Ramos (cell line): ENCODE measurements at regions not wholly inside any gene's neighbourhood (a gene's known extent, or its start where the extent isn't known, plus 50 kb on each side); places are given as distances from the start of the nearest gene placed in this dataset.
"Not testable (repeated sequence)": the region's sequence is repeated elsewhere in the genome, so short reads cannot be mapped to it uniquely, and the experiment has no call there.

Experiments
- in situ Hi-C: fragments of 300-500 bp; cut with MboI; formaldehyde crosslinking; loops from one replicate; pipeline ENCODE4 v1.14.3; 2022; ENCODE audit warnings: low sequenced_read_pairs; ENCODE audit not compliant: unreplicated experiment

DNA sequence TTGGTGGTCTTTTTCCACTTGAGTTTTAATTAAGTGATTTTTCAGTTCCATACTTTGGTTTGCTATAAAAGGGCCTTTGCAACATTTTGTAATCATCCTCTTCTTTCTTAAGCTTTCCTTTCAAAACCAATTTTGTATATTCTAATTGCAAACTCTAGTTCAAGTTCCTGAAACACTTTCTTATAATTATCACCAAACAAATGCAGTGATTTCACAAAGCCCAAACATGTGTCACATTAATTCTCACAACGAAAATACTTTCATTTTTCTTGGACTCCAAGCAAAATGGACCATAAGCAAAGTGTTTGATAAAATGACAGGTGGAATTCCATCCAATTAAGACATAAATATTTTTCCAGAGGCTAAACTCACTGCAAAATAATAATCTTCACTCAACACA lies 188.2 kb upstream of the IRX5 start:
- in situ Hi-C loops, result no loop called here

DNA sequence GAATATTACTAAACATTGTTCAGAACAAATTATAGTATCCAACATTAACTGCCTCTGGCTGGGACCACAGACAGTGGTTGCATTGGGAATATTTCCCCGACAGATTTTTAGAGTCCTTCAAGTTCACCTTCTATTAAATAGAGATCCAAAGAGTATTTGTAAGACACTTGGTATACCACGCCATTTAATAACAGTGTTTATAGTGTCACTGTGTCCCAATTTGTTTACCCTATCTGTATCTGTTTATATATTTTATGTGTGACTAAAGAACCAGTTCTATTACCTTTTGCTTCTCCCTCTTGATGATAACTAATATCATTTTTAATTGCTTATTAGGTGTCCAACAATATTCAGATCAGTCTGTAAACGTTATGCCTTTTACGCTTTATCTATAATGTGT lies 191.3 kb upstream of the IRX5 start:
- in situ Hi-C loops, result no loop called here

DNA sequence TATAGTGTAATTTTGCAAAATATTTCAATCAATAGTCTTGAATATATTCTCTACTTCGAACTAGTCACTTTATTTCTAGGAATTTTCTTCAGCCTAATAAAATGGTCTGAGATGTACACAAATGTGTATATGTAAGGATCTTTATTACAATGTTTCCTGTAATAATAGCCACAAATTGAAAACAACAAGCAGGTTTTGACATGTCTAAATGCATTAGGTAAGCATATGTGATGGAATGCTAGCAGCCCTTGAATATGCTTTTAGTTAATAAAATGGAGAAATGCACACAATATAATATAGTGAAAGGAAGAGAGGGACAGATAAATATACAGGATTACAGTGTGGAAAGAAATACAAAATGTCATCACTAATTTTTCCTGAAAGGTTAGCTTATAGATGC lies 196.5 kb upstream of the IRX5 start:
- in situ Hi-C loops, result no loop called here

DNA sequence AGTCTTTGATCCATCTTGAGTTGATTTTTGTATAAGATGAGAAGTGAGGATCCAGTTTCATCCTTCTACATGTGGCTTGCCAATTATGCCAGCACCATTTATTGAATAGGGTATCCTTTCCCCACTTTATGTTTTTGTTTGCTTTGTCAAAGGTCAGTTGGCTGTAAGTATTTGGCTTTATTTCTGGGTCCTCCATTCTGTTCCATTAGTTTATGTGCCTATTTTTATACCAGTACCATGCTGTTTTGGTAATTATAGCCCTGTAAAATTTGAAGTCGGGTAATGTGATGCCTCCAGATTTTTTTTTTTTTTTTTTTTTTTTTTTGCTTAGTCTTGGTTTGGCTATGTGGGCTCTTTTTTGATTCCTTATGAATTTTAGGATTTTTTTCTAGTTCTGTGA lies 203.0 kb upstream of the IRX5 start:
- in situ Hi-C loops, result not testable (repeated sequence)

DNA sequence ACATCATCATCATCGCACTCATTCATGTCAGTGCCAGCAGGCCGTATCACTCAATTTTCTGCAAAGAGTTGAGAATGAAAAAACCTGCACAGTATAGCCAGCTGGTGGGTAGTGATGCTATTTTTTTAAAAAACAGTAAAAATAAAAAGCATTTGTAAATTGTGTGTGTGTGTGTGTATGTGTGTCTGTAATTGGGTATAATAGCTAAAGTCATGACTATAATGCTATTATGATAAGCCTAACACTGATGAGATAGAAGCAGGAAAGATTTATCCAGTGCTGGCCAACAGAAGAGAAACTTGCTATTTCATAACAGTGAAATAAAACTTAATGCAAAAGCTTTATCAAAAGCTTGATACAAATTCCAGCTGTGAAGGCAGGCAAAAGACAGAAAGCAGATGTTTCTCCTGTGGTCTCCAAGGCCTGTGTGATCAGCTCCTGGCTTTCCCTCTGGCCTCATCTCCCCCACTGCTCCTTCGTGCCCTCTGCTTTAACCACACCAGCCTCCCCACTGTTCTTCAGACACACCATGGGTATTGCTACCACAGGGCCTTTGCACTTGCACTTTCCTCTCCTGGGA lies 206.2 kb upstream of the IRX5 start:
- in situ Hi-C loops, result no loop called here

DNA sequence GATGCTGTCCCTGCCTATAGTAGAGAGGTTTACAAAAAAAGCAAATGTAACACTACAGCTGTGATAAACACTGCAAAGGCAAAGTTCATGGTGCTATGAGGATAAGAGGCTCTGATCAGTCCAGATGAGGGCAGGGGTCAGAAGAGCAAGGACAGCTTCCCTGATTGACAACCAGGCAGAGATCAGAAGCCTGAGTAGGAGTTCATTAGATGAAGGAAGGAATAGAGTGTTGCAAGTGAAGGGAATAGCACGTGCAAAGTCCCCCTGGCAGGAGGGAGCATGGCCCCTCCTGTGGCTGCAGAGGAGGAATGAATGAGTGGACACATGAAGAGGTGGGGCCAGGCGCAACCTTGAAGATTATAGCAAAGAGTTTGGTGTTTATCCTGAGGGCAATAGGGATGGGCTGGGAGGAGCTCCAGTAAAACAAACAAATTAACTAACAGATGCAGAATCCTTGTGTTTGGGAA lies 208.4 kb upstream of the IRX5 start:
- in situ Hi-C loops, result no loop called here

DNA sequence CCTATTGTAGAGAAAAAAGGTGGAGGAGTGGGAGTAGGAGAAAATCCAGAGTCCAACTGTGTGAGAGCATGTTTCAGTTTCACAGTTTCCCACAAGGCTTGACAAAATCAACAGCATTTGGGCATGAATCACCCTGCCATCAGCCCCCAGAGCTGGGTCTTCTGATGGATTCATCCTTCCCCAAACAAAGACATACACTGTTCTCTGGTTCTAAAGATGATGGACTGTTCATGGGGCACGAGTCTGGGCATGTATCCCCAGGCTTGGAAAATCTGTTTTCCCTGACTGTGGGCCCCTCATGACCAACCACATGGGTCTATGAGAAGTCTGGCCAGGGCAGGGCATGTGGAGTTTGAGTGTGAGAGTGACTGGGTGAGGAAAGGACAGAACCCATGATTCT lies 210.4 kb upstream of the IRX5 start:
- in situ Hi-C loops, result no loop called here

DNA sequence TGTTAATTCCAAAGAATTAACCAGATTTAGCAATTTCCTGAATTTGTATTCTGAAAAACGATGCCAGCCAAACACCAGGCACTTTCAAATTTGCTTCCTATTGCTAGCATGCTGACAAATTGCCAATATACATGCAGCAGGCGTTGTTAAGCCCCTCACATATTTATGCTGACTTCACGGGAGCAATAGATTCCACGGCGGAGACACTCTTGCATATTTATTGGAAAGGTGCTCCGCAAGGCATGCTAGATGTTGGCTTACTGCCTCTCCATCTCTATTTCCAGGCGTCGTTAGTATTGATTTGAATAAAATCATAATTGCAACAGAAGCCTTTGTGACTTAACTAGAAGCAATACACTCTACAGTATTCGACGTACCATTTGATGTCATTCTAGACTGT lies 211.0 kb upstream of the IRX5 start:
- in situ Hi-C loops, result no loop called here

DNA sequence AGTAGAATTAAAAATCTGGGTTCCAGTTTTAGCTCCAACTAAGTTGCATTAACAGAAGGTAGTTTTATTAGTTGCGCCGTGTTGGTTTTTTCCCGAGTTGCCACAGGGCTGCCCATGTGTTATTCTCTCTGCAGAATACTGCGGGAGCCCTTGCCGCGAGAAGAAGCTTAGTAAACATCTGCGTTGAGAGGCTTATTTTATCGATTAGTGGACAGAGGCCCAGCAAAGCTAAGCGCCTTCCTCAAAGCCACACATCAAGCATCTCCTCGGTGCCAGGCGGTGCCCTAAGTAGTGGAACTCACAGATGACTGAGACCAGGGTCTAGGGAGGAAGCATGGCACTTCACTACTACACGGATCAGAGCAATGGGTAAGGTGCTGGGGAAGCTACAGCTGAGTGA lies 212.3 kb upstream of the IRX5 start:
- in situ Hi-C loops, result no loop called here

DNA sequence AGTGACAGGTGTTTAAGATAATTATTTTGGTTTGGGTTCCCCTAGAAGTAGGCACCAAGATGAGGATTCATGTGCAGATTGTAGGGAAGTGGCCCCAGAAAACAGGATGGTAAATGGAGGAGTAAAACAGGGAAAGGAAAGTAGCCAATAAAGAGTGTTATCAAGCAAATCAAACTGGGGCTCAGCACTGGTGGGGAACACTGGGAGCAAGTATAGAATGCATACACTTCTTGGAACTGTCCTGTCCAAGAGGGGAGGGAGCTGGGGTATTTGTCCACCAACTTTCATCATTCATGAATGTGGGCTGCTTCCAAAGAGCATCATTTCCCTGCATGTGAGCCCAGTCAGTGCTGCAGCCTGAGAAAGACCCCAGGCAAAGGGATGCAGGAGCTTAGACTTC lies 215.7 kb upstream of the IRX5 start:
- in situ Hi-C loops, result no loop called here

DNA sequence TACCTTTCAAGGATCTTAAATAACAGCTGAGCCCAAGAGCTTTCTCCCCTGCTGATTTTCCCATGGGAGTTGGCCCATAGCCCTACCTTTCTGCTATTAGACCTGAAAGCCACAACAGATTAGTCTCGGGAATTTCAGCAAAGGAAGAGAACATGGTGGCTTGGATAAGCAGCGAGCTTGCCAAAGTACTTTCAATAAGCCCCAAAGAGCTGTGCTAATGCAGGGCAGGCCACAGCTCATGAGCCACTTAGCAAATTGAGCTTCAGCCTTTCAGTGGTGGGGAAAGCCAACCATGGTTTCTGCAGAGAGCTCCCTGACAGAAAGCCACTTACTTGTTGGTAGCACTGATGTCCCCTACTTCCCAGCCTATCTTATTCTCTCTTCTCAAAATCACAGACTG lies 217.8 kb upstream of the IRX5 start:
- in situ Hi-C loops, result no loop called here

DNA sequence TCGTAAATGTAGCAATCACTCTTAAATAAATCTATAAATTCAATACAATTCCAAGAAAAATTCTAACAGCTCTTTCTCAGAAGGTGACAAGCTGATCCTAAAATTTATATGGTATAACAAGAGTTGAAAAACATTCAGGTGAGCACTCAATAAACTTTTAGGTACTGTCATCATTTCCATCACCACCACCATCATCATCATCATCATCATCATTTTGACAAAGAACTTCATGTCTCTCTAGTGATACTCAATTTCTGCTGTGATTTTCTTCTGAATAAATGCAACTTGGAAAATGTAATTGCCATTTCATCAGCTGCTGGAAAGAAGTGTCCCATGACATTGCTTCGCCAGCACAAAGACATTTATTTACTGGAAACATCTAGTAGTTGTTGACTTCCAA lies 222.9 kb upstream of the IRX5 start:
- in situ Hi-C loops, result no loop called here

DNA sequence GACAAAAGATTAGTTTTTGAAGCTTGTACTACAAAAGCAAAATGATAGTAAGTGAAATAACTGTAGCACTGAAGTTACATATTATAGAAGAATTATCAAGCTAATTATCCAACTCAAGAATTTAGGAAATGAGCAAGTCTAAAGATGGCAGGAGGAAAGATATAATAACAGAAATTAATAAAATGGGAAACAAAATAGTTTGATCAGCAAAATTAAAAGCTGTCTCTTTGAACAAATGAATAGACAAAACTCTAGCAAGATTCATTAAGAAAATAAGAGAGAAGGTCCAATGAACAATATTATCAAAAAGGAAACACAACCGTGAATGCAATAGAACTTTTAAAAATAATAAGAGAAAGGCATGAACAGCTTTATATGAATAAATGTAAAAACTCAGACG lies 224.3 kb upstream of the IRX5 start:
- in situ Hi-C loops, result no loop called here

DNA sequence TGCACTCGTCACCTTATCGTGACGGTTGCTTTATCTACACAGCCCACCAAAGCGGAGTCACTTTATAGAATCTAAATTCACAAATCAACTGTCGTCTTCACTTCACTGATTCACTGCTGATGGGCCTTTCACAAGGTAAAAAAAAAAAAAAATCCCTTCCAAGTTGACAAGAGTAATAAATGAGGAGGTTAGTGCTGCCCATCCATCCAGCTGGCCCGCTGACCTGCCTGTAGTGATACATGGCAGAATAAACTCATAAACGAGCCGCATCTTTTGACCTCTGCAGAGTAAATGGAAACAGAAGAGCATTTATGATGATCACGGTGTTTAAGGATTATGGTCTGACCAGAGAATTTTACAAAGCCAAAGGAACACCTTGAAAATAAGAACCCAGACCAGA lies 227.3 kb upstream of the IRX5 start:
- in situ Hi-C loops, result no loop called here

DNA sequence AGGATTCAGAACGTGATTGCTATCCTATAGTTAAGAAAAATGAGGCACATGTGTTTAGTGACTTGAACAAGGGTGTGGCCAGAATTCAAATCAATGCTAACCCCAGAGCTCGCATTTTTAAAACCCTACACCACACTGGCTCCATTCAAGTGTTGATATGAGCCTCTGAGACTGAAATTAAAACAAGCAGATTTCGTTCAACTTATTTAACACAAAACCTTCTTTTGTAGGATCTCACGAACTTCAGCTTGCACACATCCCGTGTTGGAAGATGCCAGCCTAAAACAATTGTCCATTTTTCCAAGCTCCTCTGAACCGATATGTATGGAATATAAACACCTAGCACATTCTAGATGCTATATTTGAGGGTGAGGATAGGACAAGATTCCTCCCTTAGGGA lies 231.0 kb upstream of the IRX5 start:
- in situ Hi-C loops, result no loop called here

DNA sequence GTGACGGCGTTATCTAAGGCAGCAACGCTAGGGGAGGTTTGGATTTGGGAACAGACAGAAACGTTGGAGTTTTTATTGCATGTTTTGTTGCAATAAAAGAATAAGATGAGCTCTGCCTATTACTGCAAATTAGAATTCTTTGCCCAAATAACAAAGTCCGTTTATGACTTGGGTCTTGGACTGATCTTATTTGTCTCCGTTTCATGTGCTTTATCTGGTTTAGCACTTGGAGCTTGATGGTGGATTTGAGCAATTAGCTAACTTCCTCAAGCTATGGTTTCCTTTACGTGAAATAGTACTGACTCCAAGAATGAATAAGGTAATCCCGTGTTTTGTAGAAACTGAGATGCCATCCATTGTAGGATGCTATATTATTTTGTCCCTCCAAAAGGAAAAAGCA lies 233.0 kb upstream of the IRX5 start:
- in situ Hi-C loops, result no loop called here

DNA sequence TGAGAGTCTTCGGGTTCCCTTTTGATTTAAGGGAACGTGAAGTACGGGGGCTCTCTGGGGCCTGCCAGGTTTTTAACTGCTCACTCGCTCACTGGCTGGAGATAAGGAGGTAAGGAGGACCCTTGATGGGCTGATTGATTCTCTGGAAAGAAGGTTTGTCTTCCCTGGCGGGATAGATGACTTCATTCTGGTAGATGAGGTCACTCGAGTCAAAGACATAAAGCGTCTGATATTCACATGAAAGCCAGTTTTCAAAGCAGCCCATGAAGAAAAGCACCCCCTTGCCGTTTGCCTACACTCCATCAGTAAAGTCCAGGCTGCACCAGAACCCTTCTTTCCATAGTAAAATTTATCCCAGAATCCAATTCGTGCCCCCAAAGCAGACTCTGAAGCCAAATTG lies 233.7 kb upstream of the IRX5 start:
- in situ Hi-C loops, result no loop called here

DNA sequence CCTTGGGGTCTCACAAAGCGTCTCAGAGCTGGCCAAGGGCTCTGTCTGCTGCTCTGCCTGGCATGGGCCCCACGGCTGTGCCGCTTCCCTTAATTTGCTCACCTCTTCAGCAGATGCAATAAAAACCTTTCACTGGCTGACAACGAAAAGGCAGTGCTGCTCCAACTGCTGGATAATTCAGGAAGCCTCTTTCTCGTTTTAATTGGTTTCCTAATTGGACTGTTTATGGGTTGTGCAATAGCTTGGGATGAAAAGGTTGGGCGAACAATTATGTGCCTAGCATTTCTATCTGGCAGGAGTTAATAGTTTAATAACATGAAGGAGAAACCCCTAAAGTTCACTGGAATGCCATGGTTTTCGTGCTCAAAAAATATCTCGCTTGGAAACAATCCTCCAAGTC lies 234.1 kb upstream of the IRX5 start:
- in situ Hi-C loops, result no loop called here

DNA sequence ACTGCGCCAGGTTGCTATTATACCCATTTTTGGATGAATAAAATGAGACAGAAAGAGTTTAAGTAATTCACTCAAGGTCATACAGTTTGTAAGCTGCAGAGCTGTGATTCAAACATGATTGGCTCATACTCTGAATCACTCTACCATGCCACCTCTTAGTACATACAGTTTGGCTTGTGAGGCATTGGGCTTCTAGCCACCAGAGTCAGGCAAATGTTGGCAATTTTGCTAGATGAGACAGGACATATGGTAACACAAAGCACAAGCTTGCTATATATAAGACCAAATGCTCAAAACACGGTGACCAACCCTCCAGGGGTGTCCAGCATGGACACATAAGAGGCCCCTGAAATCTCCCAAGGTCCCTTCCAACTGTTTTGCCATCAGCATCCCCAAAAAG lies 236.0 kb upstream of the IRX5 start:
- in situ Hi-C loops, result no loop called here

DNA sequence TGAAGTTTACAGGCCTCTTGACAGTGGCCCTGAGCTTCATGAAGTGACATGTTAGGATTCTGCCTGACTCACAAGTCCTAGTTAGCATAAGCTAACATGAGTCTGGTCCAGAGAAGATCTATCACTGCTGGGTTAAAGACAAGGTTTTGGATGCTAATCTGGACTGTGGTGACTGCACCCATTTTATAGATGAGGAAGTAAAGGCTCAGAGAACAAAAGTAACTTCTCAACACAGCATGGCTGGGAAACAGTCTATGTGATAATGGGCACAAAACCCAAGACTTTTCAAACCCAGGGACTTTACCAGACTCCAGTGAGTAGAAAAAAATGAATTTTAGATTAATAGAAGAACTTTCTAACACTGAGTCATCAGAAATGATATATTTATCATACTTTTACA lies 236.8 kb upstream of the IRX5 start:
- in situ Hi-C loops, result no loop called here

DNA sequence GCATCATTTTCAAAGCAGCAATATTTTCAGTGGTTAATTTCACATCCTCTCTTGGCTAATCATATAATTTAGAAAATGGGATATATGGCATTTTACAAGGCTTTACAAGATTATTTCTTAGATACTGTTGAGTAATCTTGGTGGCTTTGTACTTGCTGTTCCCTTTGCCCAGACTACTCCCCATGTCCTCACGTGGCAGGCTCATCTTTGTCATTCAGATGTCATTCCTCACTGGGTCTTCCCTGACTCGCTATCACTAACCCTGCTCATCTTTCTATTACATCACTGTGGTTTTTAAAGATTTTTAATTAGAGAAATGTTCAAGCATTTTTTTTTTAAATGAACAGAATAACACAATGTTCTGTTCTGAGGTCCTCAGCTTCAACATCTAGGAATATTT lies 240.0 kb upstream of the IRX5 start:
- in situ Hi-C loops, result no loop called here

DNA sequence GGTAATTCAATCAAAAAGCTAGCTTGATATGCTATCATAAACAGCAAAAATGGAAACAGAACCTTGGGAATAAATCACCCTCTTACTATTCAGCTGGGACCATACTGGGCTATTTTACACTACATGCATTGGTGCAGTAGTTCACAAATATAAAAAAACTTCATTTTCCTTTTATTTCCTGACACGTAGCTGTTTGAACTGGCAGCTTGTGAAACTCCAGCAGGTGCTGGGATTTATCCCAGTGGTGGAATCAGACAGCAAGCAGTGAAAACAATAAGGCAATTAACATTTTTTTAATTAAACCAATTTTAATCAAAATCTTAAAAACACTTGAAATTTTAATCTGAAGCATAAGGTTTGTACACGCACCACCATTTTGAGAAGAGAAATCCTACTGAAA lies 240.4 kb upstream of the IRX5 start:
- in situ Hi-C loops, result no loop called here
